22Rv1 (cell line): ENCODE measurements at regions not wholly inside any gene's neighbourhood (a gene's known extent, or its start where the extent isn't known, plus 50 kb on each side); places are given as distances from the start of the nearest gene placed in this dataset.

ENCODE experiments used
- ZFX ChIP-seq: fragments of 450-650 bp; IDR thresholded peaks from 2 replicates; pipeline ENCODE4 v1.6.1; 2017; ENCODE audit warnings: antibody characterized with exemption, borderline replicate concordance
- TF ChIP-seq, protein P1 (sequence below): fragments of 450-650 bp; IDR thresholded peaks from 2 replicates; pipeline ENCODE4 v1.5.1; 2017; ENCODE audit warnings: mild to moderate bottlenecking

DNA sequence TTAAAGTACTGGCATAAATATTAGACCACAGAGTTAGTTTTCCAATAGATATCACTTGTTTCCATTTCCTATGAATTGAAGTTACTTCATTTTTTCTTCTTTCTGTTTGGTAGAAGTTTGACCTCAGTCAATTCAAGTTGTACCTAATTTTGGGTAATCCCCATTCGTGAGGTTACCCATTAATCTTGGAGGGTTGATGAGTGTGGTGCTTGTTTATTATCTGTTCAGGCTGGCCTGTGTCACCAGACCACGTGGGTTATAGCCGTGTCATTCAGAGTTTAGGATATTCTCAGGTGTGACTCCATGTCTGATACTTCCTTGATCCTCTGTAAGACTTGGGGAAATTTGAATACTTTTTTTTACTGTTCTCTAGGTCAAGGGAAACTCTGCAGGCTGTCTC, 133.9 kb upstream of the TPK1 start:
- TF ChIP-seq, protein P1, sequence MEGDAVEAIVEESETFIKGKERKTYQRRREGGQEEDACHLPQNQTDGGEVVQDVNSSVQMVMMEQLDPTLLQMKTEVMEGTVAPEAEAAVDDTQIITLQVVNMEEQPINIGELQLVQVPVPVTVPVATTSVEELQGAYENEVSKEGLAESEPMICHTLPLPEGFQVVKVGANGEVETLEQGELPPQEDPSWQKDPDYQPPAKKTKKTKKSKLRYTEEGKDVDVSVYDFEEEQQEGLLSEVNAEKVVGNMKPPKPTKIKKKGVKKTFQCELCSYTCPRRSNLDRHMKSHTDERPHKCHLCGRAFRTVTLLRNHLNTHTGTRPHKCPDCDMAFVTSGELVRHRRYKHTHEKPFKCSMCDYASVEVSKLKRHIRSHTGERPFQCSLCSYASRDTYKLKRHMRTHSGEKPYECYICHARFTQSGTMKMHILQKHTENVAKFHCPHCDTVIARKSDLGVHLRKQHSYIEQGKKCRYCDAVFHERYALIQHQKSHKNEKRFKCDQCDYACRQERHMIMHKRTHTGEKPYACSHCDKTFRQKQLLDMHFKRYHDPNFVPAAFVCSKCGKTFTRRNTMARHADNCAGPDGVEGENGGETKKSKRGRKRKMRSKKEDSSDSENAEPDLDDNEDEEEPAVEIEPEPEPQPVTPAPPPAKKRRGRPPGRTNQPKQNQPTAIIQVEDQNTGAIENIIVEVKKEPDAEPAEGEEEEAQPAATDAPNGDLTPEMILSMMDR, result no peak
- TF ChIP-seq ZFX, result no peak
